ENCODE measurements at regions not wholly inside any gene's neighbourhood (a gene's known extent, or its start where the extent isn't known, plus 50 kb on each side); places are given as distances from the start of the nearest gene placed in this dataset.

GRCh38 chr15:31897746-31898145 is 132.6 kb upstream of the CHRNA7 start:
- no peak for DNase-seq (ENCODE audit: extremely low read depth, low read depth)
- no peak for TF ChIP-seq CTCF (IDR thresholded peaks at IDR 0.05; ENCODE audit: low read depth, low read length)

GRCh38 chr15:31901501-31901900 is 128.8 kb upstream of the CHRNA7 start:
- no peak for TF ChIP-seq CTCF (IDR thresholded peaks at IDR 0.05; ENCODE audit: low read depth, low read length)
- DNase-seq (ENCODE audit: extremely low read depth, low read depth), result no peak

GRCh38 chr15:31905054-31905453 is 125.3 kb upstream of the CHRNA7 start:
- no peak for DNase-seq (ENCODE audit: extremely low read depth, low read depth)
- TF ChIP-seq CTCF (IDR thresholded peaks at IDR 0.05; ENCODE audit: low read depth, low read length), result no peak

GRCh38 chr15:31925541-31925940 is 104.8 kb upstream of the CHRNA7 start:
- no peak for TF ChIP-seq CTCF (IDR thresholded peaks at IDR 0.05; ENCODE audit: low read depth, low read length)

GRCh38 chr15:31930967-31931366 is 99.3 kb upstream of the CHRNA7 start:
- DNase-seq (ENCODE audit: extremely low read depth, low read depth), result no peak
- no peak for TF ChIP-seq CTCF (IDR thresholded peaks at IDR 0.05; ENCODE audit: low read depth, low read length)

More at GRCh38 chr15:31925541-31925940, 104.8 kb upstream of the CHRNA7 start:
- DNase-seq (ENCODE audit: extremely low read depth, low read depth), result no peak

- TF ChIP-seq CTCF (IDR thresholded peaks at IDR 0.05; ENCODE audit: low read depth, low read length), result no peak
- DNase-seq (ENCODE audit: extremely low read depth, low read depth), result no peak
These were observed 97.7 kb upstream of the CHRNA7 start for GRCh38 chr15:31932576-31932975.

GRCh38 chr15:31934821-31935220 is 95.5 kb upstream of the CHRNA7 start:
- no peak for TF ChIP-seq CTCF (IDR thresholded peaks at IDR 0.05; ENCODE audit: low read depth, low read length)
- DNase-seq (ENCODE audit: extremely low read depth, low read depth), result no peak

All from AG09319 (cell line).